Right atrium auricular region (tissue), 2 donors: ENCODE measurements at regions not wholly inside any gene's neighbourhood (a gene's known extent, or its start where the extent isn't known, plus 50 kb on each side); places are given as distances from the start of the nearest gene placed in this dataset.
A peak's percentile ranks its signal among the peaks of the same experiment; 100 is the strongest.
"Not testable (repeated sequence)": the region's sequence is repeated elsewhere in the genome, so short reads cannot be mapped to it uniquely, and the experiment has no call there.

Experiments
- DNase-seq: peaks from one replicate; pipeline ENCODE4 v3.0.0-alpha.2; 2019; ENCODE audit warnings: low spot score
- H3K27ac ChIP-seq, 2 donors: fragments of 200-600 bp; sonication (generic); 1 replicate in 1 of 2; 2 replicates in 1 of 2; pipeline ENCODE4 v1.5.1; 2016 to 2019
- H3K27me3 ChIP-seq, 2 donors: fragments of 200-600 bp; sonication (generic); one replicate each; pipeline versions ENCODE4 v1.5.1 to v1.6.0; 2017 to 2019
- H3K36me3 ChIP-seq: fragments of 200-600 bp; sonication (generic); one replicate; pipeline ENCODE4 v1.5.1; 2016
- H3K4me1 ChIP-seq, 2 donors: fragments of 200-600 bp; sonication (generic); one replicate each; pipeline versions ENCODE4 v1.5.1 to v1.6.0; 2017 to 2019
- H3K4me3 ChIP-seq, 2 donors: fragments of 200-600 bp; sonication (generic); 1 replicate in 1 of 2; 2 replicates in 1 of 2; pipeline ENCODE4 v1.5.1; 2017 to 2019; ENCODE audit warnings: mild to moderate bottlenecking in 1 of 2, moderate library complexity in 1 of 2
- H3K9me3 ChIP-seq, 2 donors: fragments of 200-600 bp; sonication (generic); one replicate each; pipeline ENCODE4 v1.5.1; 2019
- CTCF ChIP-seq, 2 donors: fragments of 200-600 bp; sonication (generic); IDR thresholded peaks; one replicate each; pipeline ENCODE4 v1.5.1; 2019; ENCODE audit warnings: antibody characterized with exemption in 2 of 2

- H3K4me3 ChIP-seq: no peak overlapping the region
- no peak for TF ChIP-seq CTCF (IDR thresholded peaks at IDR 0.05)
- DNase-seq: no peak
- H3K27ac ChIP-seq: no peak overlapping the region
- H3K9me3 ChIP-seq: peaks cover 0 to 8% of the 10 kb centered on the region in 2 donors
- H3K36me3 ChIP-seq: no peaks in the 10 kb centered on the region
- peaks cover 0 to 12% of the 10 kb centered on the region in 2 donors for H3K4me1 ChIP-seq
- no peaks in the 10 kb centered on the region for H3K27me3 ChIP-seq
These were observed 101.3 kb upstream of the ADAMTS9 start for GRCh38 chr3:64789111-64789510.

- H3K4me3 ChIP-seq: no peak overlapping the region
- DNase-seq: no peak
- no peaks in the 10 kb centered on the region for H3K36me3 ChIP-seq
- TF ChIP-seq CTCF (IDR thresholded peaks at IDR 0.05): no peak
- H3K27ac ChIP-seq: peak overlapping the region in 1 of 2 donors; percentile 17
- peaks cover 0 to 12% of the 10 kb centered on the region in 2 donors for H3K9me3 ChIP-seq
- no peaks in the 10 kb centered on the region for H3K27me3 ChIP-seq
- H3K4me1 ChIP-seq: no peaks in the 10 kb centered on the region
These were observed 95.4 kb upstream of the ADAMTS9 start for GRCh38 chr3:64783200-64783599.

GRCh38 chr3:64780923-64781322 is 93.1 kb upstream of the ADAMTS9 start:
- H3K27ac ChIP-seq, H3K9me3 ChIP-seq, H3K4me1 ChIP-seq, H3K27me3 ChIP-seq, H3K4me3 ChIP-seq, H3K36me3 ChIP-seq, DNase-seq: not testable (repeated sequence)

GRCh38 chr3:64773137-64773536 is 85.3 kb upstream of the ADAMTS9 start:
- Histone ChIP-seq H3K27me3 (no peaks in the 10 kb centered on the region), H3K4me1 (peaks cover 0 to 8% of the 10 kb centered on the region in 2 donors), H3K4me3 (no peak overlapping the region), H3K36me3 (no peaks in the 10 kb centered on the region), H3K9me3 (no peaks in the 10 kb centered on the region), H3K27ac (no peak overlapping the region)
- no peak for DNase-seq
- no peak for TF ChIP-seq CTCF (IDR thresholded peaks at IDR 0.05)

GRCh38 chr3:64766440-64766839 is 78.6 kb upstream of the ADAMTS9 start:
- Histone ChIP-seq H3K27me3 (no peaks in the 10 kb centered on the region), H3K4me1 (no peaks in the 10 kb centered on the region), H3K36me3 (no peaks in the 10 kb centered on the region), H3K27ac (no peak overlapping the region), H3K4me3 (no peak overlapping the region), H3K9me3 (no peaks in the 10 kb centered on the region)
- DNase-seq: no peak
- TF ChIP-seq CTCF (IDR thresholded peaks at IDR 0.05): no peak

GRCh38 chr3:64765947-64766346 is 78.1 kb upstream of the ADAMTS9 start:
- H3K27me3 ChIP-seq: no peaks in the 10 kb centered on the region
- no peaks in the 10 kb centered on the region for H3K36me3 ChIP-seq
- H3K27ac ChIP-seq: no peak overlapping the region
- no peak for TF ChIP-seq CTCF (IDR thresholded peaks at IDR 0.05)
- H3K4me3 ChIP-seq: no peak overlapping the region
- H3K9me3 ChIP-seq: no peaks in the 10 kb centered on the region
- no peak for DNase-seq
- peaks cover 0 to 3% of the 10 kb centered on the region in 2 donors for H3K4me1 ChIP-seq
